ENCODE measurements at regions not wholly inside any gene's neighbourhood (a gene's known extent, or its start where the extent isn't known, plus 50 kb on each side); places are given as distances from the start of the nearest gene placed in this dataset.

- DNase-seq, result no peak
These were observed 428.9 kb upstream of the IL12A start for GRCh38 chr3:159559771-159560170.

GRCh38 chr3:159560214-159560979 is 428.2 kb upstream of the IL12A start:
- DNase-seq, result no peak

DNA sequence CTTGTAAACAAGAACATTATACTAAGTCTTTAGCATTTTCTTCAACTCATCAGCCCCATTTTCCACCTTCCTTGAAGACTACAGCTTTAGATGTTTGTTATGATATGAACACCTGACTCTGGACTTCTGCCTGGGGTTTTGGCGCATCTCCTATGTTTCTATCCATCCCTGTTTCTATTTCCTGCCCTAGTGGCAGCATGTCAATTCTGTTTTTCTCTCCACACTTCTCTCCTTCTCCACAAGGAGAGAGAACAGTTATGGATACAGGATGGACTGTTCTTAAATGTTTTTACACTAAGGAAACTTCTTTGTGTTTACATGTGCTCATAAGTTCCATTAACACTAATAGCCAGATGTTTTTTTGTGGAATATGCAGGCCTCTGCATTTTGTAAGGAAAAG is 423.3 kb upstream of the IL12A start:
- no peak for DNase-seq

- no peak for DNase-seq
These were observed 405.0 kb upstream of the IL12A start for GRCh38 chr3:159583662-159584061.

GRCh38 chr3:159584421-159584820 is 404.2 kb upstream of the IL12A start:
- no peak for DNase-seq

- peak in 5 of 14 donors; percentile 2 to 8 (median 4) for DNase-seq
These were observed 401.9 kb upstream of the IL12A start for GRCh38 chr3:159586571-159587202.

DNA sequence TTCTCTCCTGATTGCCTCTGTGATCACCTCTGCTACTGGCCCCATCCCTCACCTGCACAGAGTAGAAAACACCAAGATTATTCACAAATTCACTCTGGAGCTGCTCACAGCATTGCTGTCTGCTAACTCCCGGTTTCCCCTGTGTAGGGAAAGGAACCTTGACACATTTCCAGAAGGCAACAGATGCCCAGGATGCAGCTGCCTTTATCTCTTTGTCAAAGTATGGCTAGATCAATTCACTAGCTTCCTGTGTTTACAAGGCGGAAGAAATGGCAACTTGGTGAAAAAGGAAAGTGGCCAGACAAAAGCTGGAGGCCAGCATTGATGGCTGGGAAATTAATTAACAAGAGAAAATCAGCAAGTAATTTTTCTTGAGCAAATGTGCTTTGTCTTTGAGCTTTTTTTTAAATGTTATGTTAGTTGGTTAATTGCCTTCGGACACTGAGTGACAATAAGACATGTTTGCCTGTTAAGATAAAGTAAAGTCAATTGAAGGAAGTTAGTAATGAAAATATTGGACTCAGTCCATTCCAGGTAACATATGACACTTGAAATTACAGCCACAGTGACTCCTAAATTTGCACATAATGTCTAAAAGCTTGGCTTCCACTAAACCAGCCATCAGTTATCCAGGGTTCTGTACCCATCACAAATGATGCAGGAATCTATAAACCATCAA is 394.6 kb upstream of the IL12A start:
- DNase-seq, result no peak

- no peak for DNase-seq
These were observed 388.3 kb upstream of the IL12A start for GRCh38 chr3:159600291-159600690.

- DNase-seq, result no peak
These were observed 384.5 kb upstream of the IL12A start for GRCh38 chr3:159604151-159604581.

- DNase-seq, result no peak
These were observed 383.5 kb upstream of the IL12A start for GRCh38 chr3:159605101-159605500.

- no peak for DNase-seq
These were observed 382.9 kb upstream of the IL12A start for GRCh38 chr3:159605776-159606175.

GRCh38 chr3:159607856-159608255 is 380.8 kb upstream of the IL12A start:
- no peak for DNase-seq

DNA sequence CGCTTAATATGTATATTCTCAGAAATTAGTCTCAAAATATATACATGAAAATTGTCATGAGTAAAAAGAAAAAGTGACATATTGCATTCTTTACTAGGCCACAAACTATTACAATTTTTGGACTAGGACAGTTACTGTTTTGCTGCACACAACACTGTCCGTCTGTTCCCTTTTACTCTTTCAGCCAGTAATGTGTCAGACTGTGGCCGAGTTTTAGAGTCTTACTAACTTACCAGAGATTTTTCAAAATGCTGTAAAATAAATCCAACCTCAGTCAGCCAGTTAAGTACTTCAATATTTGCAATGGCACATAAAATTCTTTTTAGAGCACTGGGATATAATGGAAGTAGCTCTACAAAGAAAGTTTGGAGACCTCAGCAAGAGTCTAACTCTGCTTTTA is 380.3 kb upstream of the IL12A start:
- no peak for DNase-seq

DNA sequence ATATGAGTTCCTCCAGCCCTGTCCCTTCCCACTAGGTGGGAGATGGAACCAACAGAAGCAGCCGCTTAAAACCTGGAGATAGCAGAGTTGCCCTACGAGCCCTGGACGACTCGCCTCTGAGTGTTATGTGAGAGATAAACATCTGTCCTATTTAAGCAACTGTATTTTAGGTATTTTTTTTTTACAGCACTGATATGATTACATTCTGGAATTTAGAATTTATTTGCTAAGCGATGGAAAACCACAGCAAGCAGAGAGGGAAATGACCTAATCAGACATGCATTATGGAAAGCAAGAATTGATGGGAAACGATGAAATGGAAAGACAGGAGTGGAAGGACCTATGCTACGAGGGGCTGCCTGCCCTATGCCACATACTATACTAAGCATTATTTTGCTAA is 379.0 kb upstream of the IL12A start:
- no peak for DNase-seq

DNA sequence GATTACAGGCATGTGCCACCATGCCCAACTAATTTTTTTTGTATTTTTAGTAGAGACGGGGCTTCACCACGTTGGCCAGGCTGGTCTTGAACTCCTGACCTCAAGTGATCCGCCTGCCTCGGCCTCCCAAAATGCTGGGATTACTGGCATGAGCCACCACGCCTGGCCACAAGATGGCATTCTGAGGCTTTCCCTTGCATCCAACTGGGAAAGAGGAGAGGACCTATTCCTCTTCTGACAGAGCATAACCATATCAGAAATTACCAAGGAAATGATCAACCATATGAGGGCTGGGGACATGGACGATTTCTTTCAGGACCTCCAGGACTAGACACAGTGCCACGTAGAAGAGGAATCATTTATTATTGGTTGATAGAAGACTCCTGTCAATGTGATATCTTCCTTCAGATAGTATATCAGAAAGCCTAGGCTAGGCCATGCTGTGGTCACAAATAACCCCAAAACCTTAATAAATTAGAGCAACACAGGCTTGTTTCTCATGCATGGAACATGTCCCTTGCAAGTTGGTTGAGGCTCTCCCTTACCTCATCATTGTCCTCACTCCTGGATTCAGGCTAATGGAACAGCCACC is 372.3 kb upstream of the IL12A start:
- DNase-seq, result peak in 3 of 14 donors; percentile 1 to 3 (median 2)

DNA sequence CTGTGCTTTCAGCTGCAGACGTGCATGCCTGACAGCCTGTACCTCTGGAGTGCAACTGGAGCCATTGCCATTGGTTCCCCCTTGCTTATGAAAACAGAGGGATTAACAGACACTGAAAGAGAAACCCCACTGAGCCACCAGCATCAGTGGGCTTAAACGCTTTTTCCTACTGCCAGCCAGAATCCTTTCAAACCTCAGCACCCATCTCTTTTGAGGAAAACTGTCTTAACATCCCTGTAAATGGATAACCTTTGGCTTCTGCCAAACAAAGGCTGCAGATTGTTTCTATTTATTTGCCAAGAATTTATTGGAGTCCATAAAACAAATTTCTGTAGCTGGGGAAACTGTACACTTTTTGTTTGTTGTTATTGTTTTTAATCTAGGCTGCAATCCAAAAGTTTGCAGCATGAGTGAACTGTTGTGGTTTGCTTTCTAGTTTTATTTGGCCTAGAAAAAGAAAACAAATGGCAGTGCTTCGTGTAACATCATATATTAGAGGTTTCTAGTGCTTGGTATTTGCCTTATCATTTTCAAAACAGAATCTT is 369.2 kb upstream of the IL12A start:
- DNase-seq, result no peak

- peak in 1 of 14 donors; percentile 1 for DNase-seq
These were observed 368.4 kb upstream of the IL12A start for GRCh38 chr3:159620281-159620680.

- DNase-seq, result no peak
These were observed 367.8 kb upstream of the IL12A start for GRCh38 chr3:159620873-159621272.

DNA sequence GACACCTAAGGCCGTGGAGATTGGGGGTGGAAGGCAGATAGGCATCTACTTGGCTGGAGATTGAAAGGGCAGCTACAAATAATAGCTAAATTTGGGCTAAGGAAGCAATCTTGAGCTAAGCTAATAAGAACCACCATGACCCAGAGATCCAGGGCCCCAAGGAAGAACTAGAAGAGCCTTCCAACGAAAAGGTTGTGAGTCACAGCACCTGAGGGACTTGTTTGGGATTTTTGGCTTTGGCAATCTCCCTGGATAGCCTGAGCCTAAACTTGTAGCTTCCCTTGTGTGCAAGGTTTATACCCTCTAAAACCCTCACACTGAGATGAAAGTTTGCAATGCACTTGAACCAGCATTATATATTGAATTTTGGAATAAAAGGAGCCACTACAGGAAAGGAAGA is 364.0 kb upstream of the IL12A start:
- DNase-seq, result no peak

GRCh38 chr3:159625594-159625993 is 363.0 kb upstream of the IL12A start:
- DNase-seq, result no peak

DNA sequence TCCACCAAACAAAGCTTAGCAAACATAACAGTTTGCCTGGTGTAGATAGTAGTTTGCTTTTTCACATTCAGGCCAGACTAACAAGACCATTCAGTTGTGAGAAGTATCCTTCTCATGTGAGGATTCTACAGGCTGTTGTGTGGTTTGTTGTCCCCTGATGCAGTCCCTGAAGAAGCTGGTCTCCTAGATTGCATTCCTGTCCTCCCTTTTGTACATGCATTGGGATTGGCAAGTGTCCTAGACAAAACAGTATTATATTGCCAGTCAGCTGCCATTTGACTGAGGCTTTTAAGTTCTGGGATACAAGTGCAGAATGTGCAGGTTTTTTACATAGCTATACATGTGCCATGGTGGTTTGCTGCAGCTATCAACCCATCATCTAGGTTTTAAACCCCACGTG is 362.0 kb upstream of the IL12A start:
- no peak for DNase-seq

GRCh38 chr3:159627229-159627628 is 361.4 kb upstream of the IL12A start:
- no peak for DNase-seq

DNA sequence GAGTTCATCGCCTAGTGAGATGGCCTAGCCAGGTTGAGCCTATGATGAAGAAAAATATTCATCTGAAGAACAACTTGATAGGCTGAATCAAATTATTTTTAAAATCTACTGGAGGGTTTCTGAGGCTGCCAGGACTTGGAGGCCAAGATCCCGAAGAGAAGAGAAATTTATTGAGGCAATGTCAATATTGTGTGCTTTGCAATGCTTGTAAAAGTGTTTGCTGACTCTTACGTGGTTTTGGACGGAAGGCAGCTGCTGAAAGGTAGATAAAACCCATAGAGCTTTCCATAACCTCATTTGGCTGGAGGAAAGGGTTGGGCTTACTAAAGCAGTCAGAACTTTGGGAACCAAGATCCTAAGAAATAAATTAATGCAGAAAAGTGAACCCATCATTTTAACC is 361.0 kb upstream of the IL12A start:
- DNase-seq, result no peak

All from C1 segment of cervical spinal cord (tissue), 14 donors.